WTC11 (cell line): ENCODE measurements at regions not wholly inside any gene's neighbourhood (a gene's known extent, or its start where the extent isn't known, plus 50 kb on each side); places are given as distances from the start of the nearest gene placed in this dataset.

Experiments
- ATAC-seq: fragments of 200-7000 bp; cut with Tn5 transposase; 2 replicates; pipeline ENCODE4 v1.10.0; 2021; ENCODE audit warnings: mild to moderate bottlenecking, moderate library complexity
- CTCF ChIA-PET: fragments of 300-600 bp; sonication (Branson Sonifier 250); formaldehyde crosslinking; loops from one replicate; lab custom pipeline; 2021; ENCODE audit warnings: antibody characterized with exemption; lab: Charles Lee
- POLR2A ChIA-PET: fragments of 350-600 bp; sonication (Branson Sonifier 250); formaldehyde crosslinking; loops from one replicate; lab custom pipeline; 2021; ENCODE audit warnings: antibody characterized with exemption; lab: Charles Lee
- DNase-seq: peaks from one replicate; pipeline ENCODE4 v3.0.0; 2021; ENCODE audit warnings: low spot score
- H3K27ac Mint-ChIP-seq: 2 replicates; pipeline ENCODE4 v1.8.0; 2021; ENCODE audit warnings: mixed read lengths
- H3K27me3 Mint-ChIP-seq: 2 replicates; pipeline ENCODE4 v1.8.0; 2021; ENCODE audit warnings: low read depth, mild to moderate bottlenecking, moderate library complexity, mixed read lengths
- H3K36me3 Mint-ChIP-seq: 2 replicates; pipeline ENCODE4 v1.8.0; 2021; ENCODE audit warnings: mixed read lengths
- H3K4me1 Mint-ChIP-seq: 2 replicates; pipeline ENCODE4 v1.8.0; 2022; ENCODE audit warnings: mixed read lengths
- H3K4me3 Mint-ChIP-seq: 2 replicates; pipeline ENCODE4 v1.8.0; 2021; ENCODE audit warnings: mild to moderate bottlenecking, moderate library complexity, mixed read lengths
- H3K9me3 Mint-ChIP-seq: 2 replicates; pipeline ENCODE4 v1.8.0; 2021; ENCODE audit warnings: mixed read lengths
- JUN ChIP-seq: sonication (generic); formaldehyde crosslinking; IDR thresholded peaks from 2 replicates; pipeline ENCODE4 v1.8.0; 2023; ENCODE audit warnings: mild to moderate bottlenecking, missing genetic modification reagents
- OVOL2 ChIP-seq: fragments of 250-450 bp; sonication (Bioruptor Pico); IDR thresholded peaks from 2 replicates; pipeline ENCODE4 v1.9.0; 2021; ENCODE audit warnings: mild to moderate bottlenecking, borderline replicate concordance
- RELA ChIP-seq: sonication (generic); formaldehyde crosslinking; IDR thresholded peaks from 2 replicates; pipeline ENCODE4 v1.8.1; 2022; ENCODE audit warnings: missing genetic modification reagents, mild to moderate bottlenecking, borderline replicate concordance
- SOX15 ChIP-seq: fragments of 250-450 bp; sonication (Bioruptor Pico); IDR thresholded peaks from 2 replicates; pipeline ENCODE4 v1.9.0; 2021; ENCODE audit warnings: mild to moderate bottlenecking
- SP1 ChIP-seq: sonication (generic); formaldehyde crosslinking; conservative IDR thresholded peaks from 2 replicates; pipeline ENCODE4 v1.8.1; 2022; ENCODE audit warnings: missing genetic modification reagents
- TEAD1 ChIP-seq: sonication (generic); formaldehyde crosslinking; IDR thresholded peaks from 2 replicates; pipeline ENCODE4 v1.8.0; 2022; ENCODE audit warnings: mild to moderate bottlenecking, missing genetic modification reagents
- ZNF263 ChIP-seq: sonication (generic); formaldehyde crosslinking; IDR thresholded peaks from 2 replicates; pipeline ENCODE4 v1.8.1; 2022; ENCODE audit warnings: low read depth, mild to moderate bottlenecking, moderate library complexity, missing genetic modification reagents
- ZNF416 ChIP-seq: fragments of 250-450 bp; sonication (Bioruptor Pico); IDR thresholded peaks from 2 replicates; pipeline ENCODE4 v1.9.0; 2021; ENCODE audit warnings: mild to moderate bottlenecking, inconsistent platforms
- TF ChIP-seq, protein P1 (sequence below): sonication (generic); formaldehyde crosslinking; IDR thresholded peaks from 2 replicates; pipeline ENCODE4 v1.8.1; 2022; ENCODE audit warnings: missing genetic modification reagents, borderline replicate concordance
- TF ChIP-seq, protein P2 (sequence below): sonication (generic); formaldehyde crosslinking; IDR thresholded peaks from 2 replicates; pipeline ENCODE4 v1.8.0; 2022; ENCODE audit warnings: mild to moderate bottlenecking, missing genetic modification reagents
- TF ChIP-seq, protein P3 (sequence below): sonication (generic); formaldehyde crosslinking; IDR thresholded peaks from 2 replicates; pipeline ENCODE4 v1.8.1; 2023; ENCODE audit warnings: mild to moderate bottlenecking, moderate library complexity, missing genetic modification reagents
- TF ChIP-seq, protein P4 (sequence below): sonication (generic); formaldehyde crosslinking; IDR thresholded peaks from 2 replicates; pipeline ENCODE4 v1.8.1; 2023; ENCODE audit warnings: mild to moderate bottlenecking, missing genetic modification reagents, moderate library complexity
- TF ChIP-seq, protein P5 (sequence below): fragments of 250-450 bp; sonication (Bioruptor Pico); IDR thresholded peaks from 2 replicates; pipeline ENCODE4 v1.9.0; 2021; ENCODE audit warnings: mild to moderate bottlenecking, borderline replicate concordance
- TF ChIP-seq, protein P6 (sequence below): sonication (generic); formaldehyde crosslinking; IDR thresholded peaks from 2 replicates; pipeline ENCODE4 v1.8.0; 2022; ENCODE audit warnings: mild to moderate bottlenecking, missing genetic modification reagents
- TF ChIP-seq, protein P7 (sequence below): sonication (generic); formaldehyde crosslinking; IDR thresholded peaks from 2 replicates; pipeline ENCODE4 v1.8.0; 2023; ENCODE audit warnings: mild to moderate bottlenecking, missing genetic modification reagents
- TF ChIP-seq, protein P8 (sequence below): sonication (generic); formaldehyde crosslinking; IDR thresholded peaks from 2 replicates; pipeline ENCODE4 v1.8.0; 2022; ENCODE audit warnings: mild to moderate bottlenecking, missing genetic modification reagents
- TF ChIP-seq, protein P9 (sequence below): fragments of 250-450 bp; sonication (Bioruptor Pico); IDR thresholded peaks from 2 replicates; pipeline ENCODE4 v1.9.0; 2021; ENCODE audit warnings: mild to moderate bottlenecking
- TF ChIP-seq, protein P10 (sequence below): sonication (generic); formaldehyde crosslinking; conservative IDR thresholded peaks from 2 replicates; pipeline ENCODE4 v1.8.1; 2022; ENCODE audit warnings: mild to moderate bottlenecking, missing genetic modification reagents

DNA sequence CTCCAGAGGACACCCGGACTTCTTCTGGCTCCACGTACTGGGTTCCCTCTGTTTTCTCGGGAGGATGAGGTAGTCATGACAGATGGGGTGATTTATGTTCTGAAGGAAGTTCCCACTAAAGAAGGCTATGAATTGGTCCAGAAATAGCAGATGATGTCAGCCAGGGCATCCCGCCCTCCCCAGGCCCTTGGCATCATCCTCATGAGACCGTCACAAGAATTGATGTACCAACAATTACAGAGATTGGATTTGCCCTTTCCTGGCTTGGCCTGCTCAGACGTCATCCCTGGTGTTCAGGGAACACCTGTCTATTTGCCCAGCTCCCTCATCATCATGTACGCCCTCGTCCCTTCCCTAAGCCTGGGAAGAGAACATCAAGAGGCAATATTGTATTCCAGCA, 102.8 kb upstream of the CCL1 start:
- POLR2A ChIA-PET, result no interaction called here
- TF ChIP-seq SOX15 (no peak), RELA (no peak), TEAD1 (CRISPR knock-in tag) (no peak)
- TF ChIP-seq, protein P1, sequence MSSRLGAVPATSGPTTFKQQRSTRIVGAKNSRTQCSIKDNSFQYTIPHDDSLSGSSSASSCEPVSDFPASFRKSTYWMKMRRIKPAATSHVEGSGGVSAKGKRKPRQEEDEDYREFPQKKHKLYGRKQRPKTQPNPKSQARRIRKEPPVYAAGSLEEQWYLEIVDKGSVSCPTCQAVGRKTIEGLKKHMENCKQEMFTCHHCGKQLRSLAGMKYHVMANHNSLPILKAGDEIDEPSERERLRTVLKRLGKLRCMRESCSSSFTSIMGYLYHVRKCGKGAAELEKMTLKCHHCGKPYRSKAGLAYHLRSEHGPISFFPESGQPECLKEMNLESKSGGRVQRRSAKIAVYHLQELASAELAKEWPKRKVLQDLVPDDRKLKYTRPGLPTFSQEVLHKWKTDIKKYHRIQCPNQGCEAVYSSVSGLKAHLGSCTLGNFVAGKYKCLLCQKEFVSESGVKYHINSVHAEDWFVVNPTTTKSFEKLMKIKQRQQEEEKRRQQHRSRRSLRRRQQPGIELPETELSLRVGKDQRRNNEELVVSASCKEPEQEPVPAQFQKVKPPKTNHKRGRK (CRISPR knock-in tag), result no peak
- TF ChIP-seq, protein P2, sequence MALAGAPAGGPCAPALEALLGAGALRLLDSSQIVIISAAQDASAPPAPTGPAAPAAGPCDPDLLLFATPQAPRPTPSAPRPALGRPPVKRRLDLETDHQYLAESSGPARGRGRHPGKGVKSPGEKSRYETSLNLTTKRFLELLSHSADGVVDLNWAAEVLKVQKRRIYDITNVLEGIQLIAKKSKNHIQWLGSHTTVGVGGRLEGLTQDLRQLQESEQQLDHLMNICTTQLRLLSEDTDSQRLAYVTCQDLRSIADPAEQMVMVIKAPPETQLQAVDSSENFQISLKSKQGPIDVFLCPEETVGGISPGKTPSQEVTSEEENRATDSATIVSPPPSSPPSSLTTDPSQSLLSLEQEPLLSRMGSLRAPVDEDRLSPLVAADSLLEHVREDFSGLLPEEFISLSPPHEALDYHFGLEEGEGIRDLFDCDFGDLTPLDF (CRISPR knock-in tag), result no peak
- CTCF ChIA-PET, result no interaction called here
- no peak for DNase-seq
- H3K4me3 Mint-ChIP-seq, result no peak overlapping the region
- H3K36me3 Mint-ChIP-seq, result no peaks in the 10 kb centered on the region
- no peaks in the 10 kb centered on the region for H3K9me3 Mint-ChIP-seq
- no peak overlapping the region for H3K27ac Mint-ChIP-seq
- no peaks in the 10 kb centered on the region for H3K27me3 Mint-ChIP-seq
- no peak for ATAC-seq
- H3K4me1 Mint-ChIP-seq, result peaks cover 12% of the 10 kb centered on the region

DNA sequence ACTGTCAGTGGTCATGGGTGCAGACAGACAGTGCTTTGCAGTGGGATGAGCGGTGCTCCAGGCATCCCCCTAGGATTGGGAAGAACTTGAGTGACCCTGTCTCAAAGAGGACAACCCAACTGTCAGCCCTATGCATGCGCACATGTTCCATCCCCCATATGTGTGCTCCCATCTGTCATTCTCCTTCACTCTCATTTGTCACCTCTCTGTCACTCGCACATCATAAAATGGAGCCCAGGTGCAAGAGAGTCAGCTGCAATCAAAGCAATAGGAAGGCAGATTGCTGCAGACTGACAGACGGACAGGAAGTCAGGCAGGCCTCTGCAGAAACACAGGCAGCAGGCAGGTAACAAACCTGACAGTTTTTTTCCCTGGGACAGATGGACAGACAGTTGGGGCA, 101.8 kb upstream of the CCL1 start:
- Mint-ChIP-seq H3K27ac (no peak overlapping the region), H3K4me3 (no peak overlapping the region), H3K9me3 (no peaks in the 10 kb centered on the region), H3K36me3 (no peaks in the 10 kb centered on the region), H3K27me3 (peaks cover 2% of the 10 kb centered on the region; the same call in 1 of the 2 replicates), H3K4me1 (peaks cover 12% of the 10 kb centered on the region)
- ChIA-PET CTCF (no interaction called here), POLR2A (no interaction called here)
- ATAC-seq (no peak), DNase-seq (no peak)
- TF ChIP-seq OVOL2, result no peak
- TF ChIP-seq, protein P3, sequence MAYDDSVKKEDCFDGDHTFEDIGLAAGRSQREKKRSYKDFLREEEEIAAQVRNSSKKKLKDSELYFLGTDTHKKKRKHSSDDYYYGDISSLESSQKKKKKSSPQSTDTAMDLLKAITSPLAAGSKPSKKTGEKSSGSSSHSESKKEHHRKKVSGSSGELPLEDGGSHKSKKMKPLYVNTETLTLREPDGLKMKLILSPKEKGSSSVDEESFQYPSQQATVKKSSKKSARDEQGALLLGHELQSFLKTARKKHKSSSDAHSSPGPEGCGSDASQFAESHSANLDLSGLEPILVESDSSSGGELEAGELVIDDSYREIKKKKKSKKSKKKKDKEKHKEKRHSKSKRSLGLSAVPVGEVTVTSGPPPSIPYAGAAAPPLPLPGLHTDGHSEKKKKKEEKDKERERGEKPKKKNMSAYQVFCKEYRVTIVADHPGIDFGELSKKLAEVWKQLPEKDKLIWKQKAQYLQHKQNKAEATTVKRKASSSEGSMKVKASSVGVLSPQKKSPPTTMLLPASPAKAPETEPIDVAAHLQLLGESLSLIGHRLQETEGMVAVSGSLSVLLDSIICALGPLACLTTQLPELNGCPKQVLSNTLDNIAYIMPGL, result no peak
- TF ChIP-seq ZNF416 (CRISPR knock-in tag), result no peak
- no peak for TF ChIP-seq ZNF263
- TF ChIP-seq JUN (CRISPR knock-in tag), result no peak
- TF ChIP-seq, protein P4, sequence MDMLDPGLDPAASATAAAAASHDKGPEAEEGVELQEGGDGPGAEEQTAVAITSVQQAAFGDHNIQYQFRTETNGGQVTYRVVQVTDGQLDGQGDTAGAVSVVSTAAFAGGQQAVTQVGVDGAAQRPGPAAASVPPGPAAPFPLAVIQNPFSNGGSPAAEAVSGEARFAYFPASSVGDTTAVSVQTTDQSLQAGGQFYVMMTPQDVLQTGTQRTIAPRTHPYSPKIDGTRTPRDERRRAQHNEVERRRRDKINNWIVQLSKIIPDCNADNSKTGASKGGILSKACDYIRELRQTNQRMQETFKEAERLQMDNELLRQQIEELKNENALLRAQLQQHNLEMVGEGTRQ (CRISPR knock-in tag), result no peak
- TF ChIP-seq, protein P5, sequence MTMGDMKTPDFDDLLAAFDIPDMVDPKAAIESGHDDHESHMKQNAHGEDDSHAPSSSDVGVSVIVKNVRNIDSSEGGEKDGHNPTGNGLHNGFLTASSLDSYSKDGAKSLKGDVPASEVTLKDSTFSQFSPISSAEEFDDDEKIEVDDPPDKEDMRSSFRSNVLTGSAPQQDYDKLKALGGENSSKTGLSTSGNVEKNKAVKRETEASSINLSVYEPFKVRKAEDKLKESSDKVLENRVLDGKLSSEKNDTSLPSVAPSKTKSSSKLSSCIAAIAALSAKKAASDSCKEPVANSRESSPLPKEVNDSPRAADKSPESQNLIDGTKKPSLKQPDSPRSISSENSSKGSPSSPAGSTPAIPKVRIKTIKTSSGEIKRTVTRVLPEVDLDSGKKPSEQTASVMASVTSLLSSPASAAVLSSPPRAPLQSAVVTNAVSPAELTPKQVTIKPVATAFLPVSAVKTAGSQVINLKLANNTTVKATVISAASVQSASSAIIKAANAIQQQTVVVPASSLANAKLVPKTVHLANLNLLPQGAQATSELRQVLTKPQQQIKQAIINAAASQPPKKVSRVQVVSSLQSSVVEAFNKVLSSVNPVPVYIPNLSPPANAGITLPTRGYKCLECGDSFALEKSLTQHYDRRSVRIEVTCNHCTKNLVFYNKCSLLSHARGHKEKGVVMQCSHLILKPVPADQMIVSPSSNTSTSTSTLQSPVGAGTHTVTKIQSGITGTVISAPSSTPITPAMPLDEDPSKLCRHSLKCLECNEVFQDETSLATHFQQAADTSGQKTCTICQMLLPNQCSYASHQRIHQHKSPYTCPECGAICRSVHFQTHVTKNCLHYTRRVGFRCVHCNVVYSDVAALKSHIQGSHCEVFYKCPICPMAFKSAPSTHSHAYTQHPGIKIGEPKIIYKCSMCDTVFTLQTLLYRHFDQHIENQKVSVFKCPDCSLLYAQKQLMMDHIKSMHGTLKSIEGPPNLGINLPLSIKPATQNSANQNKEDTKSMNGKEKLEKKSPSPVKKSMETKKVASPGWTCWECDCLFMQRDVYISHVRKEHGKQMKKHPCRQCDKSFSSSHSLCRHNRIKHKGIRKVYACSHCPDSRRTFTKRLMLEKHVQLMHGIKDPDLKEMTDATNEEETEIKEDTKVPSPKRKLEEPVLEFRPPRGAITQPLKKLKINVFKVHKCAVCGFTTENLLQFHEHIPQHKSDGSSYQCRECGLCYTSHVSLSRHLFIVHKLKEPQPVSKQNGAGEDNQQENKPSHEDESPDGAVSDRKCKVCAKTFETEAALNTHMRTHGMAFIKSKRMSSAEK (CRISPR knock-in tag), result no peak
- TF ChIP-seq, protein P6, sequence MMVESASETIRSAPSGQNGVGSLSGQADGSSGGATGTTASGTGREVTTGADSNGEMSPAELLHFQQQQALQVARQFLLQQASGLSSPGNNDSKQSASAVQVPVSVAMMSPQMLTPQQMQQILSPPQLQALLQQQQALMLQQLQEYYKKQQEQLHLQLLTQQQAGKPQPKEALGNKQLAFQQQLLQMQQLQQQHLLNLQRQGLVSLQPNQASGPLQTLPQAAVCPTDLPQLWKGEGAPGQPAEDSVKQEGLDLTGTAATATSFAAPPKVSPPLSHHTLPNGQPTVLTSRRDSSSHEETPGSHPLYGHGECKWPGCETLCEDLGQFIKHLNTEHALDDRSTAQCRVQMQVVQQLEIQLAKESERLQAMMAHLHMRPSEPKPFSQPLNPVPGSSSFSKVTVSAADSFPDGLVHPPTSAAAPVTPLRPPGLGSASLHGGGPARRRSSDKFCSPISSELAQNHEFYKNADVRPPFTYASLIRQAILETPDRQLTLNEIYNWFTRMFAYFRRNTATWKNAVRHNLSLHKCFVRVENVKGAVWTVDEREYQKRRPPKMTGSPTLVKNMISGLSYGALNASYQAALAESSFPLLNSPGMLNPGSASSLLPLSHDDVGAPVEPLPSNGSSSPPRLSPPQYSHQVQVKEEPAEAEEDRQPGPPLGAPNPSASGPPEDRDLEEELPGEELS (CRISPR knock-in tag), result no peak
- TF ChIP-seq SP1, result no peak
- TF ChIP-seq, protein P7, sequence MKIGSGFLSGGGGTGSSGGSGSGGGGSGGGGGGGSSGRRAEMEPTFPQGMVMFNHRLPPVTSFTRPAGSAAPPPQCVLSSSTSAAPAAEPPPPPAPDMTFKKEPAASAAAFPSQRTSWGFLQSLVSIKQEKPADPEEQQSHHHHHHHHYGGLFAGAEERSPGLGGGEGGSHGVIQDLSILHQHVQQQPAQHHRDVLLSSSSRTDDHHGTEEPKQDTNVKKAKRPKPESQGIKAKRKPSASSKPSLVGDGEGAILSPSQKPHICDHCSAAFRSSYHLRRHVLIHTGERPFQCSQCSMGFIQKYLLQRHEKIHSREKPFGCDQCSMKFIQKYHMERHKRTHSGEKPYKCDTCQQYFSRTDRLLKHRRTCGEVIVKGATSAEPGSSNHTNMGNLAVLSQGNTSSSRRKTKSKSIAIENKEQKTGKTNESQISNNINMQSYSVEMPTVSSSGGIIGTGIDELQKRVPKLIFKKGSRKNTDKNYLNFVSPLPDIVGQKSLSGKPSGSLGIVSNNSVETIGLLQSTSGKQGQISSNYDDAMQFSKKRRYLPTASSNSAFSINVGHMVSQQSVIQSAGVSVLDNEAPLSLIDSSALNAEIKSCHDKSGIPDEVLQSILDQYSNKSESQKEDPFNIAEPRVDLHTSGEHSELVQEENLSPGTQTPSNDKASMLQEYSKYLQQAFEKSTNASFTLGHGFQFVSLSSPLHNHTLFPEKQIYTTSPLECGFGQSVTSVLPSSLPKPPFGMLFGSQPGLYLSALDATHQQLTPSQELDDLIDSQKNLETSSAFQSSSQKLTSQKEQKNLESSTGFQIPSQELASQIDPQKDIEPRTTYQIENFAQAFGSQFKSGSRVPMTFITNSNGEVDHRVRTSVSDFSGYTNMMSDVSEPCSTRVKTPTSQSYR, result no peak
- TF ChIP-seq, protein P8, sequence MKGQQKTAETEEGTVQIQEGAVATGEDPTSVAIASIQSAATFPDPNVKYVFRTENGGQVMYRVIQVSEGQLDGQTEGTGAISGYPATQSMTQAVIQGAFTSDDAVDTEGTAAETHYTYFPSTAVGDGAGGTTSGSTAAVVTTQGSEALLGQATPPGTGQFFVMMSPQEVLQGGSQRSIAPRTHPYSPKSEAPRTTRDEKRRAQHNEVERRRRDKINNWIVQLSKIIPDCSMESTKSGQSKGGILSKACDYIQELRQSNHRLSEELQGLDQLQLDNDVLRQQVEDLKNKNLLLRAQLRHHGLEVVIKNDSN (CRISPR knock-in tag), result no peak
- TF ChIP-seq, protein P9, sequence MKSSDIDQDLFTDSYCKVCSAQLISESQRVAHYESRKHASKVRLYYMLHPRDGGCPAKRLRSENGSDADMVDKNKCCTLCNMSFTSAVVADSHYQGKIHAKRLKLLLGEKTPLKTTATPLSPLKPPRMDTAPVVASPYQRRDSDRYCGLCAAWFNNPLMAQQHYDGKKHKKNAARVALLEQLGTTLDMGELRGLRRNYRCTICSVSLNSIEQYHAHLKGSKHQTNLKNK, result no peak
- TF ChIP-seq, protein P10, sequence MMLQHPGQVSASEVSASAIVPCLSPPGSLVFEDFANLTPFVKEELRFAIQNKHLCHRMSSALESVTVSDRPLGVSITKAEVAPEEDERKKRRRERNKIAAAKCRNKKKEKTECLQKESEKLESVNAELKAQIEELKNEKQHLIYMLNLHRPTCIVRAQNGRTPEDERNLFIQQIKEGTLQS (CRISPR knock-in tag), result no peak
